ENCODE measurements at regions not wholly inside any gene's neighbourhood (a gene's known extent, or its start where the extent isn't known, plus 50 kb on each side); places are given as distances from the start of the nearest gene placed in this dataset.

- Histone ChIP-seq H3K4me1 (ENCODE audit: control insufficient read depth in 2 of 2, insufficient read depth in 2 of 2, low read length in 2 of 2) (no peaks in the 10 kb centered on the region), H3K4me3 (ENCODE audit: low read length) (no peak overlapping the region), H3K9me3 (ENCODE audit: control insufficient read depth in 2 of 3, low read length in 3 of 3) (no peaks in the 10 kb centered on the region), H3K27ac (ENCODE audit: low read depth, low read length) (no peak overlapping the region), H3K36me3 (ENCODE audit: control insufficient read depth in 2 of 3, insufficient read depth in 3 of 3, low read length in 3 of 3) (no peaks in the 10 kb centered on the region), H3K27me3 (ENCODE audit: control insufficient read depth in 2 of 2, insufficient read depth in 2 of 2, low read length in 2 of 2) (no peaks in the 10 kb centered on the region)
- H3K4me3 Mint-ChIP-seq = no peak overlapping the region
- ATAC-seq (no peak), DNase-seq (no peak)
- peak overlapping the region in 1 of 9 donors; percentile 25 for H3K27ac Mint-ChIP-seq
- intact Hi-C loops (cut with micrococcal nuclease) = no loop called here
- ChIA-PET CTCF (interaction anchor here (0.6 kb wide), 1 partner anchor 1199 kb away, joined by 3 read pairs; no protein-coding TSS in a partner anchor), POLR2A (no interaction called here)
- peaks cover 0 to 14% (median 0%) of the 10 kb centered on the region in 5 donors for H3K27me3 Mint-ChIP-seq
- H3K9me3 Mint-ChIP-seq = peaks cover 0 to 15% (median 0%) of the 10 kb centered on the region in 11 donors
- no peaks in the 10 kb centered on the region for H3K36me3 Mint-ChIP-seq
- no peaks in the 10 kb centered on the region for H3K4me1 Mint-ChIP-seq
Observed at GRCh38 chr4:163747886-163748285, 253.4 kb downstream of the TMA16 start.

- H3K9me3 ChIP-seq (ENCODE audit: control insufficient read depth in 2 of 3, low read length in 3 of 3) = no peaks in the 10 kb centered on the region
Observed at GRCh38 chr4:163748449-163748848, 254.0 kb downstream of the TMA16 start.

GRCh38 chr4:163755013-163755412 is 260.5 kb downstream of the TMA16 start:
- H3K4me1 Mint-ChIP-seq = peaks cover 0 to 9% (median 8%) of the 10 kb centered on the region in 7 donors
- POLR2A ChIA-PET = no interaction called here
- H3K9me3 Mint-ChIP-seq = no peaks in the 10 kb centered on the region
- H3K4me3 Mint-ChIP-seq = peak overlapping the region in 7 of 10 donors; percentile 6 to 67 (median 38)
- H3K9me3 ChIP-seq (ENCODE audit: control insufficient read depth in 2 of 3, low read length in 3 of 3) = no peaks in the 10 kb centered on the region
- no peaks in the 10 kb centered on the region for H3K27me3 ChIP-seq (ENCODE audit: control insufficient read depth in 2 of 2, insufficient read depth in 2 of 2, low read length in 2 of 2)
- H3K27me3 Mint-ChIP-seq = peaks cover 0 to 4% (median 0%) of the 10 kb centered on the region in 5 donors
- H3K36me3 ChIP-seq (ENCODE audit: control insufficient read depth in 2 of 3, insufficient read depth in 3 of 3, low read length in 3 of 3) = no peaks in the 10 kb centered on the region
- H3K27ac ChIP-seq (ENCODE audit: low read depth, low read length) = no peak overlapping the region
- H3K4me1 ChIP-seq (ENCODE audit: control insufficient read depth in 2 of 2, insufficient read depth in 2 of 2, low read length in 2 of 2) = no peaks in the 10 kb centered on the region
- DNase-seq (peak in 5 of 9 donors; percentile 24 to 50 (median 40)), ATAC-seq (peak; percentile 54)
- CTCF ChIA-PET = interaction anchor here (0.6 to 4.3 kb wide), 5 partner anchors 197 to 258 kb away, joined by 4 to 35 read pairs (median 5); no protein-coding TSS in a partner anchor
- H3K27ac Mint-ChIP-seq = no peak overlapping the region
- intact Hi-C loops (cut with micrococcal nuclease) = loop anchor here (1.0 to 5.0 kb wide), 9 partner anchors 74 to 1258 kb away; no protein-coding TSS in a partner anchor
- no peaks in the 10 kb centered on the region for H3K36me3 Mint-ChIP-seq
- H3K4me3 ChIP-seq (ENCODE audit: low read length) = no peak overlapping the region

More at GRCh38 chr4:163748449-163748848, 254.0 kb downstream of the TMA16 start:
- H3K36me3 Mint-ChIP-seq = no peaks in the 10 kb centered on the region
- H3K27ac ChIP-seq (ENCODE audit: low read depth, low read length) = no peak overlapping the region
- no peaks in the 10 kb centered on the region for H3K4me1 ChIP-seq (ENCODE audit: control insufficient read depth in 2 of 2, insufficient read depth in 2 of 2, low read length in 2 of 2)
- H3K4me3 ChIP-seq (ENCODE audit: low read length) = no peak overlapping the region
- H3K27me3 Mint-ChIP-seq = peaks cover 0 to 14% (median 0%) of the 10 kb centered on the region in 5 donors
- H3K36me3 ChIP-seq (ENCODE audit: control insufficient read depth in 2 of 3, insufficient read depth in 3 of 3, low read length in 3 of 3) = no peaks in the 10 kb centered on the region
- H3K9me3 Mint-ChIP-seq = peaks cover 0 to 15% (median 0%) of the 10 kb centered on the region in 11 donors
- intact Hi-C loops (cut with micrococcal nuclease) = no loop called here
- no peak overlapping the region for H3K27ac Mint-ChIP-seq
- H3K27me3 ChIP-seq (ENCODE audit: control insufficient read depth in 2 of 2, insufficient read depth in 2 of 2, low read length in 2 of 2) = no peaks in the 10 kb centered on the region
- POLR2A ChIA-PET = interaction anchor here (0.6 kb wide), 1 partner anchor 95 kb away, joined by 3 read pairs; no protein-coding TSS in a partner anchor
- no peak overlapping the region for H3K4me3 Mint-ChIP-seq
- H3K4me1 Mint-ChIP-seq = no peaks in the 10 kb centered on the region
- CTCF ChIA-PET = interaction anchor here (0.6 kb wide), 1 partner anchor 1200 kb away, joined by 3 read pairs; no protein-coding TSS in a partner anchor
- no peak for ATAC-seq
- DNase-seq = no peak

- Histone ChIP-seq H3K4me1 (ENCODE audit: control insufficient read depth in 2 of 2, insufficient read depth in 2 of 2, low read length in 2 of 2) (no peaks in the 10 kb centered on the region), H3K4me3 (ENCODE audit: low read length) (no peak overlapping the region), H3K27me3 (ENCODE audit: control insufficient read depth in 2 of 2, insufficient read depth in 2 of 2, low read length in 2 of 2) (no peaks in the 10 kb centered on the region), H3K9me3 (ENCODE audit: control insufficient read depth in 2 of 3, low read length in 3 of 3) (no peaks in the 10 kb centered on the region), H3K36me3 (ENCODE audit: control insufficient read depth in 2 of 3, insufficient read depth in 3 of 3, low read length in 3 of 3) (no peaks in the 10 kb centered on the region), H3K27ac (ENCODE audit: low read depth, low read length) (no peak overlapping the region)
- H3K36me3 Mint-ChIP-seq = no peaks in the 10 kb centered on the region
- no peak overlapping the region for H3K4me3 Mint-ChIP-seq
- no peak overlapping the region for H3K27ac Mint-ChIP-seq
- ATAC-seq (no peak), DNase-seq (no peak)
- peaks cover 0 to 4% (median 0%) of the 10 kb centered on the region in 5 donors for H3K27me3 Mint-ChIP-seq
- CTCF ChIA-PET = interaction anchor here (1.3 kb wide), 1 partner anchor 204 kb away, joined by 7 read pairs; no protein-coding TSS in a partner anchor
- POLR2A ChIA-PET = no interaction called here
- H3K4me1 Mint-ChIP-seq = peaks cover 0 to 9% (median 8%) of the 10 kb centered on the region in 7 donors
- H3K9me3 Mint-ChIP-seq = no peaks in the 10 kb centered on the region
- intact Hi-C loops (cut with micrococcal nuclease) = loop anchor here in 1 of 2 donors (5.0 kb wide), 1 partner anchor 260 kb away; no protein-coding TSS in a partner anchor
Observed at GRCh38 chr4:163757219-163757618, 262.7 kb downstream of the TMA16 start.

- Mint-ChIP-seq H3K27me3 (peaks cover 0 to 4% (median 0%) of the 10 kb centered on the region in 5 donors), H3K4me1 (peaks cover 0 to 9% (median 8%) of the 10 kb centered on the region in 7 donors), H3K27ac (no peak overlapping the region), H3K36me3 (no peaks in the 10 kb centered on the region), H3K4me3 (no peak overlapping the region), H3K9me3 (no peaks in the 10 kb centered on the region)
- Histone ChIP-seq H3K36me3 (ENCODE audit: control insufficient read depth in 2 of 3, insufficient read depth in 3 of 3, low read length in 3 of 3) (no peaks in the 10 kb centered on the region), H3K9me3 (ENCODE audit: control insufficient read depth in 2 of 3, low read length in 3 of 3) (no peaks in the 10 kb centered on the region), H3K4me3 (ENCODE audit: low read length) (no peak overlapping the region), H3K27me3 (ENCODE audit: control insufficient read depth in 2 of 2, insufficient read depth in 2 of 2, low read length in 2 of 2) (no peaks in the 10 kb centered on the region), H3K4me1 (ENCODE audit: control insufficient read depth in 2 of 2, insufficient read depth in 2 of 2, low read length in 2 of 2) (no peaks in the 10 kb centered on the region), H3K27ac (ENCODE audit: low read depth, low read length) (no peak overlapping the region)
- ChIA-PET CTCF (interaction anchor here (1.3 kb wide), 1 partner anchor 205 kb away, joined by 7 read pairs; no protein-coding TSS in a partner anchor), POLR2A (no interaction called here)
- no peak for ATAC-seq
- DNase-seq = no peak
- intact Hi-C loops (cut with micrococcal nuclease) = loop anchor here in 1 of 2 donors (5.0 kb wide), 1 partner anchor 261 kb away; no protein-coding TSS in a partner anchor
Observed at GRCh38 chr4:163758032-163758431, 263.5 kb downstream of the TMA16 start.

GRCh38 chr4:163762741-163763140 is 268.3 kb downstream of the TMA16 start:
- no peaks in the 10 kb centered on the region for H3K4me1 Mint-ChIP-seq
- no peak overlapping the region for H3K27ac ChIP-seq (ENCODE audit: low read depth, low read length)
- POLR2A ChIA-PET = interaction anchor here (1.0 kb wide), 1 partner anchor 68 kb away, joined by 5 read pairs; no protein-coding TSS in a partner anchor
- ATAC-seq (no peak), DNase-seq (no peak)
- no peaks in the 10 kb centered on the region for H3K36me3 Mint-ChIP-seq
- H3K4me3 ChIP-seq (ENCODE audit: low read length) = no peak overlapping the region
- H3K27me3 ChIP-seq (ENCODE audit: control insufficient read depth in 2 of 2, insufficient read depth in 2 of 2, low read length in 2 of 2) = no peaks in the 10 kb centered on the region
- intact Hi-C loops (cut with micrococcal nuclease) = no loop called here
- no peaks in the 10 kb centered on the region for H3K9me3 ChIP-seq (ENCODE audit: control insufficient read depth in 2 of 3, low read length in 3 of 3)
- H3K27me3 Mint-ChIP-seq = peaks cover 0 to 4% (median 0%) of the 10 kb centered on the region in 5 donors
- CTCF ChIA-PET = no interaction called here
- H3K4me3 Mint-ChIP-seq = no peak overlapping the region
- H3K27ac Mint-ChIP-seq = no peak overlapping the region
- H3K9me3 Mint-ChIP-seq = no peaks in the 10 kb centered on the region
- H3K36me3 ChIP-seq (ENCODE audit: control insufficient read depth in 2 of 3, insufficient read depth in 3 of 3, low read length in 3 of 3) = no peaks in the 10 kb centered on the region
- no peaks in the 10 kb centered on the region for H3K4me1 ChIP-seq (ENCODE audit: control insufficient read depth in 2 of 2, insufficient read depth in 2 of 2, low read length in 2 of 2)

GRCh38 chr4:163764569-163764968 is 270.1 kb downstream of the TMA16 start:
- Histone ChIP-seq H3K4me3 (ENCODE audit: low read length) (no peak overlapping the region), H3K27ac (ENCODE audit: low read depth, low read length) (no peak overlapping the region), H3K36me3 (ENCODE audit: control insufficient read depth in 2 of 3, insufficient read depth in 3 of 3, low read length in 3 of 3) (no peaks in the 10 kb centered on the region), H3K4me1 (ENCODE audit: control insufficient read depth in 2 of 2, insufficient read depth in 2 of 2, low read length in 2 of 2) (no peaks in the 10 kb centered on the region), H3K27me3 (ENCODE audit: control insufficient read depth in 2 of 2, insufficient read depth in 2 of 2, low read length in 2 of 2) (no peaks in the 10 kb centered on the region), H3K9me3 (ENCODE audit: control insufficient read depth in 2 of 3, low read length in 3 of 3) (no peaks in the 10 kb centered on the region)
- POLR2A ChIA-PET = no interaction called here
- peaks cover 0 to 4% (median 0%) of the 10 kb centered on the region in 5 donors for H3K27me3 Mint-ChIP-seq
- no peaks in the 10 kb centered on the region for H3K4me1 Mint-ChIP-seq
- no peak for DNase-seq
- no peaks in the 10 kb centered on the region for H3K9me3 Mint-ChIP-seq
- no peak for ATAC-seq
- no peaks in the 10 kb centered on the region for H3K36me3 Mint-ChIP-seq
- no peak overlapping the region for H3K4me3 Mint-ChIP-seq
- CTCF ChIA-PET = no interaction called here
- intact Hi-C loops (cut with micrococcal nuclease) = no loop called here
- H3K27ac Mint-ChIP-seq = no peak overlapping the region
